DOHH2 (cell line): ENCODE measurements at regions not wholly inside any gene's neighbourhood (a gene's known extent, or its start where the extent isn't known, plus 50 kb on each side); places are given as distances from the start of the nearest gene placed in this dataset.

Experiments used
- EZH2phosphoT487 ChIP-seq: fragments of 200-600 bp; sonication (generic); IDR thresholded peaks from 2 replicates; pipeline ENCODE4 v1.6.1; 2017; ENCODE audit warnings: borderline replicate concordance, mild to moderate bottlenecking, antibody characterized with exemption, low read length, moderate library complexity, mixed read lengths
- TF ChIP-seq, protein P1 (sequence below): fragments of 200-600 bp; sonication (generic); IDR thresholded peaks from one replicate; pipeline ENCODE4 v1.5.1; 2014; ENCODE audit warnings: antibody characterized with exemption, mild to moderate bottlenecking, low read depth, low read length; ENCODE audit not compliant: poor library complexity, severe bottlenecking

DNA sequence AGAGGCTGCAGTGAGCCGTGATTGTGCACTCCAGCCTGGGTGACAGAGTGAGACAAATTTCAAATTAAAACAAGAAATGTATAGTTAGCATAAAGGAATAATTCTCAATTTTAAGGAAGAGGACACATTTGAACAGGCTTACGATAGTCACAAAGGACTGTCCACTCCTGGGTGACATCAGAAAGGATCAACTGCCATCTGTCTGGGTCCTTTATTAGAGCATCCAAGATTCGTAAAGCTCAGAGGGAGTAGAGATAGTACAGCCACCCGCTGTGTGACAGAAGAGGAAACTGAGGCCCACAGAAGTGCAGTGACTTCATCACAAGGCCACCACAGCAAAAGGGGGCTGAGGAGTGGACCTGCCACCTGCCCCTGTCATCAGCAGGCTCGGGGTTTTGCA, 149.3 kb upstream of the RBPJ start:
- TF ChIP-seq, protein P1, sequence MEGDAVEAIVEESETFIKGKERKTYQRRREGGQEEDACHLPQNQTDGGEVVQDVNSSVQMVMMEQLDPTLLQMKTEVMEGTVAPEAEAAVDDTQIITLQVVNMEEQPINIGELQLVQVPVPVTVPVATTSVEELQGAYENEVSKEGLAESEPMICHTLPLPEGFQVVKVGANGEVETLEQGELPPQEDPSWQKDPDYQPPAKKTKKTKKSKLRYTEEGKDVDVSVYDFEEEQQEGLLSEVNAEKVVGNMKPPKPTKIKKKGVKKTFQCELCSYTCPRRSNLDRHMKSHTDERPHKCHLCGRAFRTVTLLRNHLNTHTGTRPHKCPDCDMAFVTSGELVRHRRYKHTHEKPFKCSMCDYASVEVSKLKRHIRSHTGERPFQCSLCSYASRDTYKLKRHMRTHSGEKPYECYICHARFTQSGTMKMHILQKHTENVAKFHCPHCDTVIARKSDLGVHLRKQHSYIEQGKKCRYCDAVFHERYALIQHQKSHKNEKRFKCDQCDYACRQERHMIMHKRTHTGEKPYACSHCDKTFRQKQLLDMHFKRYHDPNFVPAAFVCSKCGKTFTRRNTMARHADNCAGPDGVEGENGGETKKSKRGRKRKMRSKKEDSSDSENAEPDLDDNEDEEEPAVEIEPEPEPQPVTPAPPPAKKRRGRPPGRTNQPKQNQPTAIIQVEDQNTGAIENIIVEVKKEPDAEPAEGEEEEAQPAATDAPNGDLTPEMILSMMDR: no peak
- TF ChIP-seq EZH2phosphoT487: no peak
